ENCODE measurements at regions not wholly inside any gene's neighbourhood (a gene's known extent, or its start where the extent isn't known, plus 50 kb on each side); places are given as distances from the start of the nearest gene placed in this dataset.

- Mint-ChIP-seq H3K9me3 (no peaks in the 10 kb centered on the region), H3K27me3 (peaks cover 20% of the 10 kb centered on the region), H3K36me3 (no peaks in the 10 kb centered on the region), H3K27ac (no peak overlapping the region), H3K4me1 (peaks cover 3% of the 10 kb centered on the region), H3K4me3 (no peak overlapping the region)
- no peak for DNase-seq
Observed at GRCh38 chr11:111091321-111091938, 154.1 kb upstream of the POU2AF2 start.

- no peak for DNase-seq
- H3K36me3 Mint-ChIP-seq: no peaks in the 10 kb centered on the region
- H3K4me1 Mint-ChIP-seq: no peaks in the 10 kb centered on the region
- H3K27ac Mint-ChIP-seq: no peak overlapping the region
- H3K4me3 Mint-ChIP-seq: no peak overlapping the region
- H3K27me3 Mint-ChIP-seq: peaks cover 13% of the 10 kb centered on the region
- no peaks in the 10 kb centered on the region for H3K9me3 Mint-ChIP-seq
Observed at GRCh38 chr11:111089759-111090158, 155.8 kb upstream of the POU2AF2 start.

GRCh38 chr11:111088847-111089355, 156.6 kb upstream of the POU2AF2 start:
- H3K27ac Mint-ChIP-seq: no peak overlapping the region
- no peaks in the 10 kb centered on the region for H3K9me3 Mint-ChIP-seq
- H3K36me3 Mint-ChIP-seq: no peaks in the 10 kb centered on the region
- no peak overlapping the region for H3K4me3 Mint-ChIP-seq
- no peak for DNase-seq
- peaks cover 13% of the 10 kb centered on the region for H3K27me3 Mint-ChIP-seq
- H3K4me1 Mint-ChIP-seq: no peaks in the 10 kb centered on the region

GRCh38 chr11:111086058-111086457, 159.5 kb upstream of the POU2AF2 start:
- no peak overlapping the region for H3K27ac Mint-ChIP-seq
- H3K9me3 Mint-ChIP-seq: no peaks in the 10 kb centered on the region
- peaks cover 13% of the 10 kb centered on the region for H3K27me3 Mint-ChIP-seq
- no peaks in the 10 kb centered on the region for H3K36me3 Mint-ChIP-seq
- H3K4me1 Mint-ChIP-seq: no peaks in the 10 kb centered on the region
- no peak overlapping the region for H3K4me3 Mint-ChIP-seq
- DNase-seq: no peak

- Mint-ChIP-seq H3K27ac (no peak overlapping the region), H3K9me3 (no peaks in the 10 kb centered on the region), H3K36me3 (no peaks in the 10 kb centered on the region), H3K4me3 (no peak overlapping the region), H3K27me3 (peaks cover 5% of the 10 kb centered on the region), H3K4me1 (no peaks in the 10 kb centered on the region)
- DNase-seq: no peak
Observed at GRCh38 chr11:111082664-111083063, 162.9 kb upstream of the POU2AF2 start.

- Mint-ChIP-seq H3K36me3 (no peaks in the 10 kb centered on the region), H3K9me3 (no peaks in the 10 kb centered on the region), H3K4me1 (no peaks in the 10 kb centered on the region), H3K27ac (no peak overlapping the region), H3K27me3 (no peaks in the 10 kb centered on the region), H3K4me3 (no peak overlapping the region)
- no peak for DNase-seq
Observed at GRCh38 chr11:111081021-111081511, 164.5 kb upstream of the POU2AF2 start.

GRCh38 chr11:111077530-111078322, 167.8 kb upstream of the POU2AF2 start:
- no peak overlapping the region for H3K27ac Mint-ChIP-seq
- no peak for DNase-seq
- no peak overlapping the region for H3K4me3 Mint-ChIP-seq
- H3K4me1 Mint-ChIP-seq: no peaks in the 10 kb centered on the region
- H3K36me3 Mint-ChIP-seq: no peaks in the 10 kb centered on the region
- no peaks in the 10 kb centered on the region for H3K9me3 Mint-ChIP-seq
- H3K27me3 Mint-ChIP-seq: no peaks in the 10 kb centered on the region

GRCh38 chr11:111069066-111069465, 176.5 kb upstream of the POU2AF2 start:
- Mint-ChIP-seq H3K4me1 (no peaks in the 10 kb centered on the region), H3K27ac (no peak overlapping the region), H3K36me3 (no peaks in the 10 kb centered on the region), H3K4me3 (no peak overlapping the region), H3K9me3 (peaks cover 9% of the 10 kb centered on the region), H3K27me3 (peaks cover 11% of the 10 kb centered on the region)
- no peak for DNase-seq

- H3K4me1 Mint-ChIP-seq: no peaks in the 10 kb centered on the region
- H3K27ac Mint-ChIP-seq: no peak overlapping the region
- H3K4me3 Mint-ChIP-seq: no peak overlapping the region
- H3K27me3 Mint-ChIP-seq: peaks cover 11% of the 10 kb centered on the region
- no peak for DNase-seq
- no peaks in the 10 kb centered on the region for H3K36me3 Mint-ChIP-seq
- H3K9me3 Mint-ChIP-seq: peaks cover 9% of the 10 kb centered on the region
Observed at GRCh38 chr11:111067994-111068393, 177.5 kb upstream of the POU2AF2 start.

GRCh38 chr11:111066846-111067245, 178.7 kb upstream of the POU2AF2 start:
- Mint-ChIP-seq H3K36me3 (no peaks in the 10 kb centered on the region), H3K9me3 (peaks cover 9% of the 10 kb centered on the region), H3K27me3 (peaks cover 11% of the 10 kb centered on the region), H3K27ac (no peak overlapping the region), H3K4me3 (no peak overlapping the region), H3K4me1 (no peaks in the 10 kb centered on the region)
- DNase-seq: no peak

GRCh38 chr11:111063726-111064517, 181.6 kb upstream of the POU2AF2 start:
- H3K4me3 Mint-ChIP-seq: no peak overlapping the region
- H3K27me3 Mint-ChIP-seq: peaks cover 4% of the 10 kb centered on the region
- DNase-seq: no peak
- peaks cover 9% of the 10 kb centered on the region for H3K9me3 Mint-ChIP-seq
- no peak overlapping the region for H3K27ac Mint-ChIP-seq
- H3K4me1 Mint-ChIP-seq: no peaks in the 10 kb centered on the region
- no peaks in the 10 kb centered on the region for H3K36me3 Mint-ChIP-seq

GRCh38 chr11:111062420-111062819, 183.1 kb upstream of the POU2AF2 start:
- H3K36me3 Mint-ChIP-seq: no peaks in the 10 kb centered on the region
- H3K9me3 Mint-ChIP-seq: no peaks in the 10 kb centered on the region
- no peak for DNase-seq
- peaks cover 8% of the 10 kb centered on the region for H3K27me3 Mint-ChIP-seq
- no peaks in the 10 kb centered on the region for H3K4me1 Mint-ChIP-seq
- H3K27ac Mint-ChIP-seq: no peak overlapping the region
- H3K4me3 Mint-ChIP-seq: no peak overlapping the region

GRCh38 chr11:111059726-111060125, 185.8 kb upstream of the POU2AF2 start:
- no peak for DNase-seq
- Mint-ChIP-seq H3K9me3 (no peaks in the 10 kb centered on the region), H3K4me1 (no peaks in the 10 kb centered on the region), H3K36me3 (no peaks in the 10 kb centered on the region), H3K4me3 (no peak overlapping the region), H3K27ac (no peak overlapping the region), H3K27me3 (peaks cover 4% of the 10 kb centered on the region)

- no peaks in the 10 kb centered on the region for H3K9me3 Mint-ChIP-seq
- no peak overlapping the region for H3K4me3 Mint-ChIP-seq
- H3K36me3 Mint-ChIP-seq: no peaks in the 10 kb centered on the region
- no peak for DNase-seq
- H3K4me1 Mint-ChIP-seq: no peaks in the 10 kb centered on the region
- H3K27ac Mint-ChIP-seq: no peak overlapping the region
- H3K27me3 Mint-ChIP-seq: peaks cover 8% of the 10 kb centered on the region
Observed at GRCh38 chr11:111049131-111049530, 196.4 kb upstream of the POU2AF2 start.

- Mint-ChIP-seq H3K4me1 (no peaks in the 10 kb centered on the region), H3K4me3 (no peak overlapping the region), H3K9me3 (no peaks in the 10 kb centered on the region), H3K36me3 (no peaks in the 10 kb centered on the region), H3K27me3 (peaks cover 8% of the 10 kb centered on the region), H3K27ac (no peak overlapping the region)
- DNase-seq: no peak
Observed at GRCh38 chr11:111047374-111047773, 198.2 kb upstream of the POU2AF2 start.
